ENCODE measurements at regions not wholly inside any gene's neighbourhood (a gene's known extent, or its start where the extent isn't known, plus 50 kb on each side); places are given as distances from the start of the nearest gene placed in this dataset.
A peak's percentile ranks its signal among the peaks of the same experiment; 100 is the strongest.

- no peak for DNase-seq
These were observed 380.3 kb upstream of the LCORL start for GRCh38 chr4:18401868-18402267.

- DNase-seq, result no peak
These were observed 379.9 kb upstream of the LCORL start for GRCh38 chr4:18401425-18401824.

- no peak for DNase-seq
These were observed 377.1 kb upstream of the LCORL start for GRCh38 chr4:18398661-18399060.

GRCh38 chr4:18397681-18398390 is 376.3 kb upstream of the LCORL start:
- no peak for DNase-seq

- no peak for DNase-seq
These were observed 373.1 kb upstream of the LCORL start for GRCh38 chr4:18394656-18395055.

GRCh38 chr4:18391354-18391728 is 369.8 kb upstream of the LCORL start:
- no peak for DNase-seq

GRCh38 chr4:18390655-18391353 is 369.2 kb upstream of the LCORL start:
- peak in 1 of 2 experiments; percentile 19 for DNase-seq

- no peak for DNase-seq
These were observed 367.6 kb upstream of the LCORL start for GRCh38 chr4:18389115-18389514.

GRCh38 chr4:18388039-18388438 is 366.5 kb upstream of the LCORL start:
- DNase-seq, result no peak

GRCh38 chr4:18381186-18381585 is 359.6 kb upstream of the LCORL start:
- no peak for DNase-seq

GRCh38 chr4:18369561-18369960 is 348.0 kb upstream of the LCORL start:
- DNase-seq, result no peak

- peak; percentile 4 to 11 for DNase-seq
These were observed 345.3 kb upstream of the LCORL start for GRCh38 chr4:18366892-18367291.

- no peak for DNase-seq
These were observed 344.6 kb upstream of the LCORL start for GRCh38 chr4:18366136-18366535.

- no peak for DNase-seq
These were observed 322.0 kb upstream of the LCORL start for GRCh38 chr4:18343581-18343980.

- DNase-seq, result no peak
These were observed 321.3 kb upstream of the LCORL start for GRCh38 chr4:18342847-18343246.

- DNase-seq, result no peak
These were observed 300.5 kb upstream of the LCORL start for GRCh38 chr4:18321956-18322530.

- no peak for DNase-seq
These were observed 297.9 kb upstream of the LCORL start for GRCh38 chr4:18319431-18319830.

- DNase-seq, result no peak
These were observed 297.3 kb upstream of the LCORL start for GRCh38 chr4:18318682-18319388.

- no peak for DNase-seq
These were observed 293.2 kb upstream of the LCORL start for GRCh38 chr4:18314731-18315130.

GRCh38 chr4:18297684-18298083 is 276.1 kb upstream of the LCORL start:
- DNase-seq, result no peak

- no peak for DNase-seq
These were observed 274.9 kb upstream of the LCORL start for GRCh38 chr4:18296411-18296810.

GRCh38 chr4:18294846-18295245 is 273.3 kb upstream of the LCORL start:
- DNase-seq, result no peak

- DNase-seq, result no peak
These were observed 272.5 kb upstream of the LCORL start for GRCh38 chr4:18294021-18294420.

- no peak for DNase-seq
These were observed 270.9 kb upstream of the LCORL start for GRCh38 chr4:18292411-18292810.
